HepG2 (cell line): ENCODE measurements at regions not wholly inside any gene's neighbourhood (a gene's known extent, or its start where the extent isn't known, plus 50 kb on each side); places are given as distances from the start of the nearest gene placed in this dataset.

Experiments used
- BCL6 ChIP-seq: IDR thresholded peaks from 2 replicates; pipeline ENCODE4 v1.6.1; 2016; ENCODE audit warnings: missing genetic modification reagents, missing compliant biosample characterization
- E2F5 ChIP-seq: sonication (generic); formaldehyde crosslinking; conservative IDR thresholded peaks from 2 replicates; pipeline ENCODE4 v1.4.0; 2020; ENCODE audit warnings: missing genetic modification reagents
- FOXK2 ChIP-seq: fragments of 450-650 bp; IDR thresholded peaks from 2 replicates; pipeline ENCODE4 v1.6.1; 2016
- ISX ChIP-seq: sonication (generic); formaldehyde crosslinking; conservative IDR thresholded peaks from 2 replicates; pipeline ENCODE4 v1.5.0; 2020; ENCODE audit warnings: missing genetic modification reagents
- MLX ChIP-seq: IDR thresholded peaks from 2 replicates; pipeline ENCODE4 v1.6.1; 2016
- NCOR1 ChIP-seq: fragments of 200-600 bp; sonication (generic); IDR thresholded peaks from 2 replicates; pipeline ENCODE4 v1.7.0; 2017; ENCODE audit warnings: antibody characterized with exemption, low read length, borderline replicate concordance
- NR2C2 ChIP-seq: sonication (generic); formaldehyde crosslinking; IDR thresholded peaks from 2 replicates; pipeline ENCODE4 v1.4.0; 2020; ENCODE audit warnings: missing genetic modification reagents, mild to moderate bottlenecking, moderate library complexity, borderline replicate concordance
- NR2F1 ChIP-seq, 2 experiments: fragments of 450-650 bp in 1 of 2; formaldehyde crosslinking in 1 of 2; IDR thresholded peaks; 2 replicates each; pipeline versions ENCODE4 v1.5.0 to v1.6.1; 2016 to 2020; ENCODE audit warnings: mild to moderate bottlenecking in 1 of 2, missing compliant biosample characterization in 1 of 2, missing genetic modification reagents in 1 of 2, moderate library complexity in 1 of 2
- PITX1 ChIP-seq: sonication (generic); formaldehyde crosslinking; IDR thresholded peaks from 2 replicates; pipeline ENCODE4 v1.5.1; 2020; ENCODE audit warnings: mild to moderate bottlenecking, missing genetic modification reagents
- SALL1 ChIP-seq: sonication (generic); formaldehyde crosslinking; IDR thresholded peaks from 2 replicates; pipeline ENCODE4 v1.8.0; 2022; ENCODE audit warnings: mild to moderate bottlenecking, missing genetic modification reagents
- TEAD2 ChIP-seq: sonication (generic); formaldehyde crosslinking; IDR thresholded peaks from 2 replicates; pipeline ENCODE4 v1.9.0; 2021; ENCODE audit warnings: missing genetic modification reagents
- TP53 ChIP-seq: sonication (generic); formaldehyde crosslinking; conservative IDR thresholded peaks from 2 replicates; pipeline ENCODE4 v1.4.0; 2020; ENCODE audit warnings: missing genetic modification reagents
- ZBTB21 ChIP-seq: sonication (generic); formaldehyde crosslinking; IDR thresholded peaks from 2 replicates; pipeline ENCODE4 v1.4.0; 2020; ENCODE audit warnings: missing genetic modification reagents
- ZBTB38 ChIP-seq: sonication (generic); formaldehyde crosslinking; IDR thresholded peaks from 2 replicates; pipeline ENCODE4 v1.5.1; 2020; ENCODE audit warnings: mild to moderate bottlenecking, missing genetic modification reagents
- ZFAT ChIP-seq: sonication (generic); formaldehyde crosslinking; conservative IDR thresholded peaks from 2 replicates; pipeline ENCODE4 v1.8.1; 2023; ENCODE audit warnings: missing genetic modification reagents, inconsistent platforms
- ZFP36 ChIP-seq: fragments of 150-350 bp; IDR thresholded peaks from 2 replicates; pipeline ENCODE4 v1.6.1; 2018; ENCODE audit warnings: borderline replicate concordance, low read length, low read depth; ENCODE audit not compliant: partially characterized antibody
- ZNF160 ChIP-seq: sonication (generic); formaldehyde crosslinking; IDR thresholded peaks from 2 replicates; pipeline ENCODE4 v1.8.0; 2022; ENCODE audit warnings: mild to moderate bottlenecking, inconsistent platforms, missing genetic modification reagents
- ZNF552 ChIP-seq: sonication (generic); formaldehyde crosslinking; IDR thresholded peaks from 2 replicates; pipeline ENCODE4 v1.9.0; 2022; ENCODE audit warnings: missing genetic modification reagents, mild to moderate bottlenecking, borderline replicate concordance
- ZNF556 ChIP-seq: sonication (generic); formaldehyde crosslinking; IDR thresholded peaks from 2 replicates; pipeline ENCODE4 v1.4.0; 2020; ENCODE audit warnings: mild to moderate bottlenecking, missing genetic modification reagents, borderline replicate concordance
- ZNF747 ChIP-seq: sonication (generic); formaldehyde crosslinking; IDR thresholded peaks from 2 replicates; pipeline ENCODE4 v1.8.1; 2023; ENCODE audit warnings: missing genetic modification reagents, mild to moderate bottlenecking, borderline replicate concordance
- ZNF780A ChIP-seq: sonication (generic); formaldehyde crosslinking; IDR thresholded peaks from 2 replicates; pipeline ENCODE4 v1.8.0; 2022; ENCODE audit warnings: mild to moderate bottlenecking, missing genetic modification reagents, moderate library complexity
- TF ChIP-seq, protein P1 (sequence below): sonication (generic); formaldehyde crosslinking; IDR thresholded peaks from 2 replicates; pipeline ENCODE4 v1.4.0; 2020; ENCODE audit warnings: missing genetic modification reagents, mild to moderate bottlenecking, borderline replicate concordance
- TF ChIP-seq, protein P2 (sequence below): IDR thresholded peaks from 2 replicates; pipeline ENCODE4 v1.6.1; 2018; ENCODE audit warnings: missing genetic modification reagents
- TF ChIP-seq, protein P3 (sequence below): sonication (generic); formaldehyde crosslinking; IDR thresholded peaks from 2 replicates; pipeline ENCODE4 v1.4.0; 2020; ENCODE audit warnings: mild to moderate bottlenecking, low read depth, missing genetic modification reagents

DNA sequence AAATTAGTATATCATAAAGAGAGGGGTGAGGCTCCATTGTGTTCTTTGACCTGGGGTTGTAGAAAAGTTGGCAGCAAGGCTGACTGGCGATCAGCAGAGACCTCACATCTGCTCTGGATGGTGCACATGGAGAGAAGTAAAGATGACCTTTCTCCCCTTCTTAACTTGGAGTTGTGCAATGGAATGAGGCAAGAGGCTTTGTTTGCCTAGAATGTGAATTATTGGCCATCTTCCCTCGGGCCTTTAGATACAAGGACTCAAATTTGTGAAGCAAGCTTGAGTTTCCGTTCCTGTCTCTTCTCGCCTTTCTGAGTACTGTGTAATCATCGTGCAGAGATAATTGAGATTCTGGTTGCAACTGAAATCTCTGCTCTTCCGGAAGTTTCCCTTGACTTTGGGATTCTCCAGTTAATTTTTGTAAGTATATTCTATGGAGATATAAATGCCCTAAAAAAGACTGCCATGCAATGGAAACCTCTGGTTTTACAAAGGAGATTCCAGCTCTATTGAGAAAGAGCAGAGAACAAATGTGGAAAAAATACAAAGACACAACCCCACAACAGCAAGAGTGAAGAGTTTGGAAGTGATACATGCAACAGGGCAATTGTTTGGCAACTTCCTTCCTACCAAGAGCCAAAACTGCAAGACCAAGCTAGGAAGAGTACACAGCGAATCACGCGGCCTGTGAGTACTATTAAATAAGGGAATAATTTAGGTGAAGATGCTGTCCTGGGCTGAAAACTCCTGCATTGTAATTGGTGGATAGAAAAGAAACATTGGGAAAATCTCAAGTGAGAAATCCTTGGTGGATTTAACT lies 542.3 kb upstream of the NRP1 start (continued):
- TF ChIP-seq, protein P1, sequence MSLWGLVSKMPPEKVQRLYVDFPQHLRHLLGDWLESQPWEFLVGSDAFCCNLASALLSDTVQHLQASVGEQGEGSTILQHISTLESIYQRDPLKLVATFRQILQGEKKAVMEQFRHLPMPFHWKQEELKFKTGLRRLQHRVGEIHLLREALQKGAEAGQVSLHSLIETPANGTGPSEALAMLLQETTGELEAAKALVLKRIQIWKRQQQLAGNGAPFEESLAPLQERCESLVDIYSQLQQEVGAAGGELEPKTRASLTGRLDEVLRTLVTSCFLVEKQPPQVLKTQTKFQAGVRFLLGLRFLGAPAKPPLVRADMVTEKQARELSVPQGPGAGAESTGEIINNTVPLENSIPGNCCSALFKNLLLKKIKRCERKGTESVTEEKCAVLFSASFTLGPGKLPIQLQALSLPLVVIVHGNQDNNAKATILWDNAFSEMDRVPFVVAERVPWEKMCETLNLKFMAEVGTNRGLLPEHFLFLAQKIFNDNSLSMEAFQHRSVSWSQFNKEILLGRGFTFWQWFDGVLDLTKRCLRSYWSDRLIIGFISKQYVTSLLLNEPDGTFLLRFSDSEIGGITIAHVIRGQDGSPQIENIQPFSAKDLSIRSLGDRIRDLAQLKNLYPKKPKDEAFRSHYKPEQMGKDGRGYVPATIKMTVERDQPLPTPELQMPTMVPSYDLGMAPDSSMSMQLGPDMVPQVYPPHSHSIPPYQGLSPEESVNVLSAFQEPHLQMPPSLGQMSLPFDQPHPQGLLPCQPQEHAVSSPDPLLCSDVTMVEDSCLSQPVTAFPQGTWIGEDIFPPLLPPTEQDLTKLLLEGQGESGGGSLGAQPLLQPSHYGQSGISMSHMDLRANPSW (CRISPR knock-in tag), result no peak
- TF ChIP-seq NCOR1 (0 out of 2 replicates have a peak, but pooled peaks have one; percentile 12), PITX1 (CRISPR knock-in tag) (no peak), ZNF556 (CRISPR knock-in tag) (peak; percentile 72; the same call in 1 of the 2 replicates), ISX (CRISPR knock-in tag) (no peak), NR2C2 (peak; percentile 66; the same call in 1 of the 2 replicates), FOXK2 (no peak), E2F5 (CRISPR knock-in tag) (no peak), ZNF780A (CRISPR knock-in tag) (no peak), ZFAT (no peak), BCL6 (peak; percentile 72), SALL1 (peak; percentile 91), ZFP36 (no peak), ZBTB21 (CRISPR knock-in tag) (no peak), ZNF552 (CRISPR knock-in tag) (no peak), ZNF747 (CRISPR knock-in tag) (no peak), TEAD2 (no peak), TP53 (CRISPR knock-in tag) (no peak), MLX (CRISPR knock-in tag) (0 out of 2 replicates have a peak, but pooled peaks have one; percentile 16), ZBTB38 (CRISPR knock-in tag) (no peak), ZNF160 (CRISPR knock-in tag) (no peak), NR2F1 (CRISPR knock-in tag; IDR thresholded peaks at IDR 0.05) (peak; percentile 64 to 85)
- TF ChIP-seq, protein P2, sequence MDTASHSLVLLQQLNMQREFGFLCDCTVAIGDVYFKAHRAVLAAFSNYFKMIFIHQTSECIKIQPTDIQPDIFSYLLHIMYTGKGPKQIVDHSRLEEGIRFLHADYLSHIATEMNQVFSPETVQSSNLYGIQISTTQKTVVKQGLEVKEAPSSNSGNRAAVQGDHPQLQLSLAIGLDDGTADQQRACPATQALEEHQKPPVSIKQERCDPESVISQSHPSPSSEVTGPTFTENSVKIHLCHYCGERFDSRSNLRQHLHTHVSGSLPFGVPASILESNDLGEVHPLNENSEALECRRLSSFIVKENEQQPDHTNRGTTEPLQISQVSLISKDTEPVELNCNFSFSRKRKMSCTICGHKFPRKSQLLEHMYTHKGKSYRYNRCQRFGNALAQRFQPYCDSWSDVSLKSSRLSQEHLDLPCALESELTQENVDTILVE, result peak; percentile 64
- TF ChIP-seq, protein P3, sequence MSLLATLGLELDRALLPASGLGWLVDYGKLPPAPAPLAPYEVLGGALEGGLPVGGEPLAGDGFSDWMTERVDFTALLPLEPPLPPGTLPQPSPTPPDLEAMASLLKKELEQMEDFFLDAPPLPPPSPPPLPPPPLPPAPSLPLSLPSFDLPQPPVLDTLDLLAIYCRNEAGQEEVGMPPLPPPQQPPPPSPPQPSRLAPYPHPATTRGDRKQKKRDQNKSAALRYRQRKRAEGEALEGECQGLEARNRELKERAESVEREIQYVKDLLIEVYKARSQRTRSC, result 0 out of 2 replicates have a peak, but pooled peaks have one; percentile 36
